SK-N-SH (cell line): ENCODE measurements at regions not wholly inside any gene's neighbourhood (a gene's known extent, or its start where the extent isn't known, plus 50 kb on each side); places are given as distances from the start of the nearest gene placed in this dataset.

Source experiments
- CTCF ChIA-PET: fragments of 300-600, 350-600 bp; formaldehyde crosslinking; extraction: SDS; loops from one replicate; lab custom pipeline; 2021; lab: Yijun Ruan, JAX
- POLR2A ChIA-PET: fragments of 350-600 bp; sonication (Branson Sonifier 250); formaldehyde crosslinking; extraction: SDS; loops from one replicate; lab custom pipeline; 2020; ENCODE audit warnings: antibody characterized with exemption, inconsistent platforms; lab: Yijun Ruan, JAX
- DNase-seq: peaks from one replicate; pipeline ENCODE4 v3.0.0; 2012
- H2AFZ ChIP-seq: fragments of 200-600 bp; sonication (generic); 2 replicates; pipeline ENCODE4 v1.8.1; 2016; ENCODE audit warnings: antibody characterized with exemption, mild to moderate bottlenecking, low read depth
- H3F3A ChIP-seq: fragments of 200-600 bp; sonication (generic); replicated peaks from 2 replicates; pipeline ENCODE3; 2016; ENCODE audit warnings: antibody characterized with exemption, mild to moderate bottlenecking; ENCODE audit not compliant: insufficient read depth
- H3K27ac ChIP-seq, 2 experiments: fragments of 200-500 bp in 1 of 2; fragments of 200-600 bp in 1 of 2; sonication (Bioruptor generic) in 1 of 2; sonication (generic), shearing (Covaris generic) in 1 of 2; 2 replicates each; pipeline versions ENCODE4 v1.5.1 to v1.6.1; 2014 to 2016; ENCODE audit warnings: low read depth in 2 of 2, inconsistent platforms in 1 of 2, low read length in 1 of 2, mild to moderate bottlenecking in 1 of 2, mixed read lengths in 1 of 2
- H3K27me3 ChIP-seq: fragments of 200-600 bp; sonication (generic), shearing (Covaris generic); 2 replicates; pipeline ENCODE4 v1.6.1; 2016; ENCODE audit warnings: mixed run types; ENCODE audit not compliant: insufficient read depth
- H3K36me3 ChIP-seq, 2 experiments: fragments of 200-500 bp in 1 of 2; fragments of 200-600 bp in 1 of 2; sonication (Bioruptor generic) in 1 of 2; sonication (generic) in 1 of 2; replicated peaks in 1 of 2; 2 replicates each; pipeline versions ENCODE3 to v1.5.1; 2014 to 2016; ENCODE audit warnings: low read length in 1 of 2, mild to moderate bottlenecking in 1 of 2; ENCODE audit not compliant: insufficient read depth in 2 of 2, control insufficient read depth in 1 of 2
- H3K4me1 ChIP-seq, 2 experiments: fragments of 200-500 bp in 1 of 2; fragments of 200-600 bp in 1 of 2; sonication (Bioruptor generic) in 1 of 2; sonication (generic), shearing (Covaris generic) in 1 of 2; 2 replicates each; pipeline versions ENCODE4 v1.5.1 to v1.6.1; 2014 to 2016; ENCODE audit warnings: low read depth in 1 of 2, low read length in 1 of 2, mixed run types in 1 of 2; ENCODE audit not compliant: insufficient read depth in 2 of 2, control insufficient read depth in 1 of 2
- H3K4me2 ChIP-seq: fragments of 200-600 bp; sonication (generic), shearing (Covaris generic); 2 replicates; pipeline ENCODE4 v1.6.1; 2017; ENCODE audit warnings: mixed run types
- H3K4me3 ChIP-seq, 2 experiments: fragments of 200-500 bp in 1 of 2; fragments of 200-600 bp in 1 of 2; sonication (Bioruptor generic) in 1 of 2; sonication (generic), shearing (Covaris generic) in 1 of 2; 2 replicates each; pipeline versions ENCODE4 v1.5.1 to v1.8.1; 2014 to 2016; ENCODE audit warnings: low read depth in 2 of 2, inconsistent platforms in 1 of 2, low read length in 1 of 2, mild to moderate bottlenecking in 1 of 2, mixed read lengths in 1 of 2, moderate library complexity in 1 of 2
- H3K79me2 ChIP-seq: fragments of 200-600 bp; sonication (generic); 2 replicates; pipeline ENCODE4 v1.8.1; 2017; ENCODE audit warnings: mild to moderate bottlenecking; ENCODE audit not compliant: insufficient read depth
- H3K9ac ChIP-seq: fragments of 200-600 bp; sonication (generic); 2 replicates; pipeline ENCODE4 v1.6.1; 2017; ENCODE audit warnings: mixed run types
- H3K9me2 ChIP-seq: fragments of 200-600 bp; sonication (generic); 2 replicates; pipeline ENCODE4 v1.6.1; 2017; ENCODE audit warnings: mixed run types
- H3K9me3 ChIP-seq: fragments of 200-600 bp; sonication (generic); 2 replicates; pipeline ENCODE4 v1.6.1; 2017; ENCODE audit warnings: mixed run types, mild to moderate bottlenecking, moderate library complexity
- H4K20me1 ChIP-seq: fragments of 200-600 bp; sonication (generic); 2 replicates; pipeline ENCODE4 v1.6.1; 2017; ENCODE audit warnings: mild to moderate bottlenecking, mixed run types; ENCODE audit not compliant: insufficient read depth
- CHD2 ChIP-seq: fragments of 150-350 bp; IDR thresholded peaks from 2 replicates; pipeline ENCODE4 v1.6.1; 2018; ENCODE audit warnings: low read length; ENCODE audit not compliant: partially characterized antibody
- EP300 ChIP-seq, 2 experiments: IDR thresholded peaks; 2 replicates each; pipeline versions ENCODE4 v1.4.0 to v1.6.1; 2012; ENCODE audit warnings: borderline replicate concordance in 1 of 2, low read depth in 1 of 2, low read length in 1 of 2
- EZH2phosphoT487 ChIP-seq: fragments of 200-600 bp; sonication (generic); IDR thresholded peaks from 2 replicates; pipeline ENCODE4 v1.6.1; 2017; ENCODE audit warnings: low read depth, mixed run types, mild to moderate bottlenecking, antibody characterized with exemption, moderate library complexity, borderline replicate concordance
- FOSL2 ChIP-seq: IDR thresholded peaks from 2 replicates; pipeline ENCODE4 v1.4.0; 2012; ENCODE audit warnings: low read depth, mild to moderate bottlenecking, moderate library complexity, borderline replicate concordance
- FOXM1 ChIP-seq: IDR thresholded peaks from 2 replicates; pipeline ENCODE4 v1.4.0; 2012; ENCODE audit warnings: low read depth, mild to moderate bottlenecking
- JUND ChIP-seq: IDR thresholded peaks from 2 replicates; pipeline ENCODE4 v1.4.0; 2012
- MXI1 ChIP-seq: IDR thresholded peaks from 2 replicates; pipeline ENCODE4 v1.6.1; 2012; ENCODE audit warnings: mild to moderate bottlenecking, low read depth, low read length, improper control_type of control experiment
- PBX3 ChIP-seq: IDR thresholded peaks from 2 replicates; pipeline ENCODE4; 2012
- RAD21 ChIP-seq: IDR thresholded peaks from 2 replicates; pipeline ENCODE4 v1.6.1; 2012; ENCODE audit warnings: mild to moderate bottlenecking, low read length
- RCOR1 ChIP-seq: fragments of 150-350 bp; IDR thresholded peaks from 2 replicates; pipeline ENCODE4 v1.6.1; 2017; ENCODE audit warnings: antibody characterized with exemption, low read length
- RFX5 ChIP-seq: IDR thresholded peaks from 2 replicates; pipeline ENCODE4 v1.6.1; 2012; ENCODE audit warnings: mild to moderate bottlenecking, improper control_type of control experiment, low read length
- RXRA ChIP-seq: IDR thresholded peaks from 2 replicates; pipeline ENCODE4 v1.4.0; 2012; ENCODE audit warnings: low read depth, mild to moderate bottlenecking, borderline replicate concordance
- USF1 ChIP-seq: IDR thresholded peaks from 2 replicates; pipeline ENCODE4 v1.4.0; 2012; ENCODE audit warnings: low read depth, borderline replicate concordance
- YY1 ChIP-seq: IDR thresholded peaks from 2 replicates; pipeline ENCODE4 v1.4.0; 2012; ENCODE audit warnings: low read depth, mild to moderate bottlenecking
- WGBS: methylation state at CpG from one replicate; pipeline ENCODE4 v1.1.6; 2017; ENCODE audit warnings: low lambda C conversion rate; 5-methylcytosine and 5-hydroxymethylcytosine counted together
- TF ChIP-seq, protein P1 (sequence below): IDR thresholded peaks from 2 replicates; pipeline ENCODE4 v1.6.1; 2012; ENCODE audit warnings: mild to moderate bottlenecking, low read depth, low read length, moderate library complexity
- TF ChIP-seq, protein P2 (sequence below): IDR thresholded peaks from 2 replicates; pipeline ENCODE4 v1.4.0; 2012; ENCODE audit warnings: low read depth, borderline replicate concordance
- TF ChIP-seq, protein P3 (sequence below): fragments of 150-350 bp; IDR thresholded peaks from 2 replicates; pipeline ENCODE4 v1.6.1; 2017; ENCODE audit warnings: antibody characterized with exemption, low read length, low read depth, borderline replicate concordance
- TF ChIP-seq, protein P4 (sequence below): fragments of 150-350 bp; IDR thresholded peaks from 2 replicates; pipeline ENCODE4 v1.6.1; 2016; ENCODE audit warnings: mild to moderate bottlenecking, low read depth, low read length

DNA sequence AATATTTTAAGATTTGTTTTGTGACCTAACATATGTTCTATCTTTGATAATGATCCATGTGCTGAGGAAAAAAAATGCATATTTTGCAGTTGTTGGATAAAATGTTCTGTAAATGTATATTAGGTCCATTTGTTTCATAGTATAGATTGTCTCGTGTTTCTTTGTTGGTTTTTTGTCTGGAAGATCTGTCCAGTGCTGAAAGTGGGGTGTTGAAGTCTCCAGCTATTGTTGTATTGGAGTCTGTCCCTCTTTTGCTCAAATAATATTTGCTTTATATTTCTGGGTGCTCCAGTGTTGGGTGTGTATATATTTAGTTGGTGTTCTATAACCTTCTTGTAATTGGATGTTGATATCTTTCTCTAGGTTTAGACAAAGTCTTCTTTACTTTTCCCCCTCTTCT lies 53.2 kb upstream of the FRMPD3 start:
- Histone ChIP-seq H3K36me3 (no peaks in the 10 kb centered on the region), H3K4me3 (no peak overlapping the region), H3K9me2 (no peaks in the 10 kb centered on the region), H4K20me1 (no peaks in the 10 kb centered on the region), H3K9ac (no peak overlapping the region), H3K27ac (no peak overlapping the region), H2AFZ (no peak overlapping the region), H3K9me3 (no peaks in the 10 kb centered on the region), H3F3A (no peaks in the 10 kb centered on the region), H3K4me2 (no peak overlapping the region), H3K27me3 (no peaks in the 10 kb centered on the region), H3K4me1 (no peaks in the 10 kb centered on the region), H3K79me2 (no peaks in the 10 kb centered on the region)
- no peak for DNase-seq
- POLR2A ChIA-PET, result no interaction called here
- 0% methylated on average over 1 of the region's 1 CpG for WGBS
- CTCF ChIA-PET, result no interaction called here
- no peak for TF ChIP-seq RFX5
- TF ChIP-seq, protein P1, sequence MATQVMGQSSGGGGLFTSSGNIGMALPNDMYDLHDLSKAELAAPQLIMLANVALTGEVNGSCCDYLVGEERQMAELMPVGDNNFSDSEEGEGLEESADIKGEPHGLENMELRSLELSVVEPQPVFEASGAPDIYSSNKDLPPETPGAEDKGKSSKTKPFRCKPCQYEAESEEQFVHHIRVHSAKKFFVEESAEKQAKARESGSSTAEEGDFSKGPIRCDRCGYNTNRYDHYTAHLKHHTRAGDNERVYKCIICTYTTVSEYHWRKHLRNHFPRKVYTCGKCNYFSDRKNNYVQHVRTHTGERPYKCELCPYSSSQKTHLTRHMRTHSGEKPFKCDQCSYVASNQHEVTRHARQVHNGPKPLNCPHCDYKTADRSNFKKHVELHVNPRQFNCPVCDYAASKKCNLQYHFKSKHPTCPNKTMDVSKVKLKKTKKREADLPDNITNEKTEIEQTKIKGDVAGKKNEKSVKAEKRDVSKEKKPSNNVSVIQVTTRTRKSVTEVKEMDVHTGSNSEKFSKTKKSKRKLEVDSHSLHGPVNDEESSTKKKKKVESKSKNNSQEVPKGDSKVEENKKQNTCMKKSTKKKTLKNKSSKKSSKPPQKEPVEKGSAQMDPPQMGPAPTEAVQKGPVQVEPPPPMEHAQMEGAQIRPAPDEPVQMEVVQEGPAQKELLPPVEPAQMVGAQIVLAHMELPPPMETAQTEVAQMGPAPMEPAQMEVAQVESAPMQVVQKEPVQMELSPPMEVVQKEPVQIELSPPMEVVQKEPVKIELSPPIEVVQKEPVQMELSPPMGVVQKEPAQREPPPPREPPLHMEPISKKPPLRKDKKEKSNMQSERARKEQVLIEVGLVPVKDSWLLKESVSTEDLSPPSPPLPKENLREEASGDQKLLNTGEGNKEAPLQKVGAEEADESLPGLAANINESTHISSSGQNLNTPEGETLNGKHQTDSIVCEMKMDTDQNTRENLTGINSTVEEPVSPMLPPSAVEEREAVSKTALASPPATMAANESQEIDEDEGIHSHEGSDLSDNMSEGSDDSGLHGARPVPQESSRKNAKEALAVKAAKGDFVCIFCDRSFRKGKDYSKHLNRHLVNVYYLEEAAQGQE, result peak; percentile 65; the same call in 1 of the 2 replicates
- TF ChIP-seq, protein P2, sequence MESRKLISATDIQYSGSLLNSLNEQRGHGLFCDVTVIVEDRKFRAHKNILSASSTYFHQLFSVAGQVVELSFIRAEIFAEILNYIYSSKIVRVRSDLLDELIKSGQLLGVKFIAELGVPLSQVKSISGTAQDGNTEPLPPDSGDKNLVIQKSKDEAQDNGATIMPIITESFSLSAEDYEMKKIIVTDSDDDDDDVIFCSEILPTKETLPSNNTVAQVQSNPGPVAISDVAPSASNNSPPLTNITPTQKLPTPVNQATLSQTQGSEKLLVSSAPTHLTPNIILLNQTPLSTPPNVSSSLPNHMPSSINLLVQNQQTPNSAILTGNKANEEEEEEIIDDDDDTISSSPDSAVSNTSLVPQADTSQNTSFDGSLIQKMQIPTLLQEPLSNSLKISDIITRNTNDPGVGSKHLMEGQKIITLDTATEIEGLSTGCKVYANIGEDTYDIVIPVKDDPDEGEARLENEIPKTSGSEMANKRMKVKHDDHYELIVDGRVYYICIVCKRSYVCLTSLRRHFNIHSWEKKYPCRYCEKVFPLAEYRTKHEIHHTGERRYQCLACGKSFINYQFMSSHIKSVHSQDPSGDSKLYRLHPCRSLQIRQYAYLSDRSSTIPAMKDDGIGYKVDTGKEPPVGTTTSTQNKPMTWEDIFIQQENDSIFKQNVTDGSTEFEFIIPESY, result no peak
- TF ChIP-seq, protein P3, sequence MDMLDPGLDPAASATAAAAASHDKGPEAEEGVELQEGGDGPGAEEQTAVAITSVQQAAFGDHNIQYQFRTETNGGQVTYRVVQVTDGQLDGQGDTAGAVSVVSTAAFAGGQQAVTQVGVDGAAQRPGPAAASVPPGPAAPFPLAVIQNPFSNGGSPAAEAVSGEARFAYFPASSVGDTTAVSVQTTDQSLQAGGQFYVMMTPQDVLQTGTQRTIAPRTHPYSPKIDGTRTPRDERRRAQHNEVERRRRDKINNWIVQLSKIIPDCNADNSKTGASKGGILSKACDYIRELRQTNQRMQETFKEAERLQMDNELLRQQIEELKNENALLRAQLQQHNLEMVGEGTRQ, result no peak
- TF ChIP-seq, protein P4, sequence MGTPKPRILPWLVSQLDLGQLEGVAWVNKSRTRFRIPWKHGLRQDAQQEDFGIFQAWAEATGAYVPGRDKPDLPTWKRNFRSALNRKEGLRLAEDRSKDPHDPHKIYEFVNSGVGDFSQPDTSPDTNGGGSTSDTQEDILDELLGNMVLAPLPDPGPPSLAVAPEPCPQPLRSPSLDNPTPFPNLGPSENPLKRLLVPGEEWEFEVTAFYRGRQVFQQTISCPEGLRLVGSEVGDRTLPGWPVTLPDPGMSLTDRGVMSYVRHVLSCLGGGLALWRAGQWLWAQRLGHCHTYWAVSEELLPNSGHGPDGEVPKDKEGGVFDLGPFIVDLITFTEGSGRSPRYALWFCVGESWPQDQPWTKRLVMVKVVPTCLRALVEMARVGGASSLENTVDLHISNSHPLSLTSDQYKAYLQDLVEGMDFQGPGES, result no peak

GRCh38 chrX:107396783-107397182 lies 52.7 kb upstream of the FRMPD3 start:
- Histone ChIP-seq H3F3A (no peaks in the 10 kb centered on the region), H3K27ac (no peak overlapping the region), H3K27me3 (no peaks in the 10 kb centered on the region), H3K79me2 (no peaks in the 10 kb centered on the region), H3K9ac (no peak overlapping the region), H3K36me3 (no peaks in the 10 kb centered on the region), H3K9me2 (no peaks in the 10 kb centered on the region), H3K4me3 (no peak overlapping the region), H2AFZ (no peak overlapping the region), H3K9me3 (no peaks in the 10 kb centered on the region), H3K4me2 (no peak overlapping the region), H3K4me1 (no peaks in the 10 kb centered on the region), H4K20me1 (no peaks in the 10 kb centered on the region)
- 6% methylated on average over 6 of the region's 6 CpGs for WGBS
- ChIA-PET POLR2A (no interaction called here), CTCF (no interaction called here)
- no peak for DNase-seq
- TF ChIP-seq EP300 (IDR thresholded peaks at IDR 0.05; ENCODE audit: borderline replicate concordance in 1 of 2, low read depth in 1 of 2, low read length in 1 of 2) (no peak), RXRA (no peak), PBX3 (no peak), RAD21 (no peak), USF1 (no peak), FOSL2 (no peak), JUND (no peak), RCOR1 (no peak), MXI1 (no peak), FOXM1 (no peak), EZH2phosphoT487 (no peak), YY1 (no peak), CHD2 (no peak)
